ENCODE measurements at regions not wholly inside any gene's neighbourhood (a gene's known extent, or its start where the extent isn't known, plus 50 kb on each side); places are given as distances from the start of the nearest gene placed in this dataset.

GRCh38 chr14:100424504-100425428 lies 101.6 kb downstream of the SLC25A47 start:
- 92% methylated on average over 6 of the region's 6 CpGs for WGBS (ENCODE audit: low lambda C conversion rate, missing lambda C conversion rate)
- Histone ChIP-seq H4K20me1 (ENCODE audit: insufficient read depth, poor library complexity, severe bottlenecking) (no peaks in the 10 kb centered on the region), H3K4me1 (ENCODE audit: insufficient read depth) (peaks cover 9% of the 10 kb centered on the region), H3K9me2 (replicated peaks; ENCODE audit: insufficient read depth) (no peaks in the 10 kb centered on the region), H3K4me2 (no peak overlapping the region), H3K9me3 (ENCODE audit: low read depth) (no peaks in the 10 kb centered on the region), H3K36me3 (replicated peaks; ENCODE audit: insufficient read depth, low read depth) (no peaks in the 10 kb centered on the region), H3K79me2 (peaks cover 27% of the 10 kb centered on the region), H2AFZ (no peak overlapping the region), H3K27me3 (no peaks in the 10 kb centered on the region), H3K27ac (no peak overlapping the region), H3K4me3 (no peak overlapping the region)
- DNase-seq (ENCODE audit: low spot score) = no peak
- TF ChIP-seq EZH2 (IDR thresholded peaks at IDR 0.05; ENCODE audit: borderline replicate concordance) (no peak), CTCF (IDR thresholded peaks at IDR 0.05; ENCODE audit: poor library complexity) (no peak), EZH2phosphoT487 (IDR thresholded peaks at IDR 0.05; ENCODE audit: low read depth, severe bottlenecking, unreplicated experiment) (no peak)

GRCh38 chr14:100425429-100425827 lies 102.3 kb downstream of the SLC25A47 start:
- H2AFZ ChIP-seq = no peak overlapping the region
- H4K20me1 ChIP-seq (ENCODE audit: insufficient read depth, poor library complexity, severe bottlenecking) = no peaks in the 10 kb centered on the region
- H3K36me3 ChIP-seq (replicated peaks; ENCODE audit: insufficient read depth, low read depth) = no peaks in the 10 kb centered on the region
- no peak overlapping the region for H3K4me2 ChIP-seq
- H3K79me2 ChIP-seq = peaks cover 21% of the 10 kb centered on the region
- no peak for DNase-seq (ENCODE audit: low spot score)
- WGBS (ENCODE audit: low lambda C conversion rate, missing lambda C conversion rate) = 64% methylated on average over 7 of the region's 7 CpGs
- no peaks in the 10 kb centered on the region for H3K9me2 ChIP-seq (replicated peaks; ENCODE audit: insufficient read depth)
- no peak overlapping the region for H3K4me3 ChIP-seq
- no peaks in the 10 kb centered on the region for H3K9me3 ChIP-seq (ENCODE audit: low read depth)
- TF ChIP-seq EZH2 (IDR thresholded peaks at IDR 0.05; ENCODE audit: borderline replicate concordance) = no peak
- TF ChIP-seq CTCF (IDR thresholded peaks at IDR 0.05; ENCODE audit: poor library complexity) = no peak
- no peak for TF ChIP-seq EZH2phosphoT487 (IDR thresholded peaks at IDR 0.05; ENCODE audit: low read depth, severe bottlenecking, unreplicated experiment)
- no peak overlapping the region for H3K27ac ChIP-seq
- no peaks in the 10 kb centered on the region for H3K27me3 ChIP-seq
- H3K4me1 ChIP-seq (ENCODE audit: insufficient read depth) = peaks cover 10% of the 10 kb centered on the region

DNA sequence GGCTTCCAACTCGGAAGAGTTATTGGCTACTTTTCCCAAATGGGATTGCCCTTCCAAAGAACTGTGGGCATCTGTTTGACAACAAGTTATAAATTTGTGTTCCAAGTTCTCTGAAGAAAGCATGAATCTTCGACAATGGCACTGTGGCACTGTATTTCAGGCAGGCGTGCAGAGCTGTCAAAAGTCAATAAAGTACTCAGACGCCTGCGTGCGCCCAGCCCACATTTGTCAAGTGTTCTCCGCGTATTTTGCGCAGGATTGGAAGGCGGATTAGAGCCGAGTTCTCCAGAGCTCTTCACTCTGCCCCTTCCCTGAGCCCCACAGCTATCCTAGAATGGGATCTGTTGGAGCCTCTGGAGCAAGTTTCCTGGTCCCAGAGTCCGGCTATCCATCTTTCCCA lies 103.2 kb downstream of the SLC25A47 start:
- H3K9me2 ChIP-seq (replicated peaks; ENCODE audit: insufficient read depth) = no peaks in the 10 kb centered on the region
- peaks cover 13% of the 10 kb centered on the region for H3K79me2 ChIP-seq
- no peaks in the 10 kb centered on the region for H4K20me1 ChIP-seq (ENCODE audit: insufficient read depth, poor library complexity, severe bottlenecking)
- no peak for TF ChIP-seq EZH2 (IDR thresholded peaks at IDR 0.05; ENCODE audit: borderline replicate concordance)
- no peak for TF ChIP-seq CTCF (IDR thresholded peaks at IDR 0.05; ENCODE audit: poor library complexity)
- TF ChIP-seq EZH2phosphoT487 (IDR thresholded peaks at IDR 0.05; ENCODE audit: low read depth, severe bottlenecking, unreplicated experiment) = no peak
- H3K4me1 ChIP-seq (ENCODE audit: insufficient read depth) = peaks cover 10% of the 10 kb centered on the region
- DNase-seq (ENCODE audit: low spot score) = no peak
- no peaks in the 10 kb centered on the region for H3K27me3 ChIP-seq
- WGBS (ENCODE audit: low lambda C conversion rate, missing lambda C conversion rate) = 95% methylated on average over 12 of the region's 12 CpGs
- no peak overlapping the region for H3K27ac ChIP-seq
- H3K36me3 ChIP-seq (replicated peaks; ENCODE audit: insufficient read depth, low read depth) = no peaks in the 10 kb centered on the region
- H3K4me2 ChIP-seq = no peak overlapping the region
- no peaks in the 10 kb centered on the region for H3K9me3 ChIP-seq (ENCODE audit: low read depth)
- H2AFZ ChIP-seq = no peak overlapping the region
- H3K4me3 ChIP-seq = no peak overlapping the region

Data from hepatocyte (in vitro differentiated cells).